ENCODE measurements at regions not wholly inside any gene's neighbourhood (a gene's known extent, or its start where the extent isn't known, plus 50 kb on each side); places are given as distances from the start of the nearest gene placed in this dataset.

DNA sequence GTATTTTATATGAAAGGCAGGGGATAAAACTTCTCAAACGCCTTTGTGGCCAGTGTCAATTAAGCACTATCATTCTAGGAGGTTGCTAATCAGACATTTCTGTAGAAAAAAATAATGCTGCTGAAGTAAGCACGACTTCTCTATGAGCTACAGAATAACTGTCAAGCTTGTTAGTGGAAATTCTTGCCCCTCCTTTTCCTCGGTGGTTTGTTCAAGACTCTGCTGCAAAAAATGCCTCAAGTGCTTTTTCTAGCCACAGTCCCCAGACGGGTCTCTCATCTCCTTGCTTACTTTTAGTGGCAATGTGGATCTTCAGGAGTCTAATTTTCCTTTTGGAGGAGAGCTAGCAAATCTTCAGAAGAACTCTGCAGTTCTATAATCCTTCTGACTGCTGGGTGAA is 452.0 kb downstream of the FUT8 start:
- no peak overlapping the region for H3K4me2 ChIP-seq (ENCODE audit: control insufficient read depth, insufficient read depth)
- no peak overlapping the region for H3K4me3 ChIP-seq
- no TSS peak for BruUV-seq (replicated peaks)
- no peak for TF ChIP-seq ZNF384 (IDR thresholded peaks at IDR 0.05; ENCODE audit: borderline replicate concordance, low read depth, low read length)
- TF ChIP-seq STAT3 (IDR thresholded peaks at IDR 0.05; ENCODE audit: low read depth, low read length) = no peak
- TF ChIP-seq HDAC6 (IDR thresholded peaks at IDR 0.05; ENCODE audit: unreplicated experiment) = no peak
- no peak for TF ChIP-seq RAD51 (IDR thresholded peaks at IDR 0.05)
- TF ChIP-seq, protein P1, sequence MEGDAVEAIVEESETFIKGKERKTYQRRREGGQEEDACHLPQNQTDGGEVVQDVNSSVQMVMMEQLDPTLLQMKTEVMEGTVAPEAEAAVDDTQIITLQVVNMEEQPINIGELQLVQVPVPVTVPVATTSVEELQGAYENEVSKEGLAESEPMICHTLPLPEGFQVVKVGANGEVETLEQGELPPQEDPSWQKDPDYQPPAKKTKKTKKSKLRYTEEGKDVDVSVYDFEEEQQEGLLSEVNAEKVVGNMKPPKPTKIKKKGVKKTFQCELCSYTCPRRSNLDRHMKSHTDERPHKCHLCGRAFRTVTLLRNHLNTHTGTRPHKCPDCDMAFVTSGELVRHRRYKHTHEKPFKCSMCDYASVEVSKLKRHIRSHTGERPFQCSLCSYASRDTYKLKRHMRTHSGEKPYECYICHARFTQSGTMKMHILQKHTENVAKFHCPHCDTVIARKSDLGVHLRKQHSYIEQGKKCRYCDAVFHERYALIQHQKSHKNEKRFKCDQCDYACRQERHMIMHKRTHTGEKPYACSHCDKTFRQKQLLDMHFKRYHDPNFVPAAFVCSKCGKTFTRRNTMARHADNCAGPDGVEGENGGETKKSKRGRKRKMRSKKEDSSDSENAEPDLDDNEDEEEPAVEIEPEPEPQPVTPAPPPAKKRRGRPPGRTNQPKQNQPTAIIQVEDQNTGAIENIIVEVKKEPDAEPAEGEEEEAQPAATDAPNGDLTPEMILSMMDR (IDR thresholded peaks at IDR 0.05 in 2 of 3, conservative IDR thresholded peaks at IDR 0.05 in 1 of 3; ENCODE audit: control insufficient read depth in 2 of 3, extremely low read depth in 1 of 3, insufficient read depth in 1 of 3, low read depth in 3 of 3, low read length in 3 of 3) = no peak
- no peak for TF ChIP-seq CHD1 (IDR thresholded peaks at IDR 0.05; ENCODE audit: low read depth, low read length)
- TF ChIP-seq SUPT20H (IDR thresholded peaks at IDR 0.05; ENCODE audit: borderline replicate concordance, control insufficient read depth, low read depth, low read length) = no peak
- TF ChIP-seq STAT1 (conservative IDR thresholded peaks at IDR 0.05) = no peak
- no peak for TF ChIP-seq TAF1 (IDR thresholded peaks at IDR 0.05; ENCODE audit: borderline replicate concordance, low read depth, low read length)
- no peak for TF ChIP-seq SIN3A (IDR thresholded peaks at IDR 0.05; ENCODE audit: low read depth, low read length)
- no peak for TF ChIP-seq POLR2AphosphoS2 (IDR thresholded peaks at IDR 0.05; ENCODE audit: low read depth, low read length)
- no peak for TF ChIP-seq ZSCAN29 (IDR thresholded peaks at IDR 0.05)
- no peak for TF ChIP-seq SMAD5 (IDR thresholded peaks at IDR 0.05; ENCODE audit: low read depth)
- no peak for TF ChIP-seq RELA (IDR thresholded peaks at IDR 0.05; ENCODE audit: borderline replicate concordance, partially characterized antibody)
- TF ChIP-seq, protein P2, sequence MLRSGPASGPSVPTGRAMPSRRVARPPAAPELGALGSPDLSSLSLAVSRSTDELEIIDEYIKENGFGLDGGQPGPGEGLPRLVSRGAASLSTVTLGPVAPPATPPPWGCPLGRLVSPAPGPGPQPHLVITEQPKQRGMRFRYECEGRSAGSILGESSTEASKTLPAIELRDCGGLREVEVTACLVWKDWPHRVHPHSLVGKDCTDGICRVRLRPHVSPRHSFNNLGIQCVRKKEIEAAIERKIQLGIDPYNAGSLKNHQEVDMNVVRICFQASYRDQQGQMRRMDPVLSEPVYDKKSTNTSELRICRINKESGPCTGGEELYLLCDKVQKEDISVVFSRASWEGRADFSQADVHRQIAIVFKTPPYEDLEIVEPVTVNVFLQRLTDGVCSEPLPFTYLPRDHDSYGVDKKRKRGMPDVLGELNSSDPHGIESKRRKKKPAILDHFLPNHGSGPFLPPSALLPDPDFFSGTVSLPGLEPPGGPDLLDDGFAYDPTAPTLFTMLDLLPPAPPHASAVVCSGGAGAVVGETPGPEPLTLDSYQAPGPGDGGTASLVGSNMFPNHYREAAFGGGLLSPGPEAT (IDR thresholded peaks at IDR 0.05; ENCODE audit: low read depth) = no peak
- TF ChIP-seq YY1 (IDR thresholded peaks at IDR 0.05; ENCODE audit: low read depth, low read length) = no peak
- SMC1A ChIA-PET (ENCODE audit: uncharacterized antibody, unreplicated experiment) = no interaction called here
- H4K20me1 ChIP-seq (ENCODE audit: control insufficient read depth, insufficient read depth) = no peaks in the 10 kb centered on the region
- no peak for FAIRE-seq
- WGBS (ENCODE audit: insufficient coverage, insufficient replicate concordance, low lambda C conversion rate, missing lambda C conversion rate) = 15% methylated on average over 4 of the region's 4 CpGs
- CTCF ChIA-PET = no interaction called here
- RAD21 ChIA-PET (ENCODE audit: unreplicated experiment) = no interaction called here
- intact Hi-C loops (cut with micrococcal nuclease; ENCODE audit: unreplicated experiment) = no loop called here
- no peaks in the 10 kb centered on the region for H3K9me3 ChIP-seq (replicated peaks; ENCODE audit: control insufficient read depth, insufficient read depth, low read length)
- no peak for DNase-seq (ENCODE audit: low read depth, low spot score)
- in situ Hi-C loops (cut with MboI) = no loop called here
- H3K79me2 ChIP-seq (ENCODE audit: control insufficient read depth, insufficient read depth, low read length) = no peaks in the 10 kb centered on the region
- H3K4me1 ChIP-seq (ENCODE audit: control insufficient read depth, insufficient read depth, low read length) = no peaks in the 10 kb centered on the region
- POLR2A ChIA-PET = no interaction called here
- no peak overlapping the region for H3K9ac ChIP-seq (ENCODE audit: control insufficient read depth, insufficient read depth, low read length)
- no peak overlapping the region for H2AFZ ChIP-seq (ENCODE audit: control insufficient read depth, low read depth, low read length)
- no peaks in the 10 kb centered on the region; a peak in 1 of 4 replicates for H3K27me3 ChIP-seq (replicated peaks in 1 of 2; ENCODE audit: control insufficient read depth in 2 of 2, insufficient read depth in 2 of 2, low read length in 1 of 2)
- no peak for ATAC-seq
- H3K27ac ChIP-seq (ENCODE audit: control insufficient read depth, insufficient read depth) = no peak overlapping the region
- H3K36me3 ChIP-seq (ENCODE audit: control insufficient read depth in 2 of 2, insufficient read depth in 2 of 2, low read length in 1 of 2) = no peaks in the 10 kb centered on the region

All from GM12878 (cell line).